Glutamatergic neuron (in vitro differentiated cells): ENCODE measurements at regions not wholly inside any gene's neighbourhood (a gene's known extent, or its start where the extent isn't known, plus 50 kb on each side); places are given as distances from the start of the nearest gene placed in this dataset.

Experiments
- DNase-seq: peaks from one replicate; pipeline ENCODE4 v3.0.0; 2022
- H3K27ac Mint-ChIP-seq: one replicate; pipeline ENCODE4 v1.8.0; 2020; ENCODE audit warnings: mild to moderate bottlenecking, mixed read lengths, inconsistent platforms; ENCODE audit not compliant: unreplicated experiment
- H3K27me3 Mint-ChIP-seq: one replicate; pipeline ENCODE4 v1.8.0; 2020; ENCODE audit warnings: mild to moderate bottlenecking, moderate library complexity, mixed read lengths, inconsistent platforms; ENCODE audit not compliant: unreplicated experiment
- H3K36me3 Mint-ChIP-seq: one replicate; pipeline ENCODE4 v1.8.0; 2020; ENCODE audit warnings: mild to moderate bottlenecking, mixed read lengths, inconsistent platforms; ENCODE audit not compliant: unreplicated experiment
- H3K4me1 Mint-ChIP-seq: one replicate; pipeline ENCODE4 v1.8.0; 2020; ENCODE audit warnings: mild to moderate bottlenecking, low read depth, mixed read lengths, inconsistent platforms; ENCODE audit not compliant: unreplicated experiment
- H3K4me3 Mint-ChIP-seq: one replicate; pipeline ENCODE4 v1.8.0; 2020; ENCODE audit warnings: mild to moderate bottlenecking, mixed read lengths, inconsistent platforms; ENCODE audit not compliant: unreplicated experiment
- H3K9me3 Mint-ChIP-seq: one replicate; pipeline ENCODE4 v1.8.0; 2020; ENCODE audit warnings: mild to moderate bottlenecking, moderate library complexity, mixed read lengths, inconsistent platforms; ENCODE audit not compliant: unreplicated experiment
- CTCF ChIP-seq: fragments of 200-600 bp; sonication (generic); IDR thresholded peaks from one replicate; pipeline ENCODE4 v1.5.0; 2021; ENCODE audit not compliant: partially characterized antibody, unreplicated experiment

GRCh38 chr10:33725430-33725829 is 391.0 kb upstream of the NRP1 start:
- H3K36me3 Mint-ChIP-seq: peaks cover 8% of the 10 kb centered on the region
- H3K4me3 Mint-ChIP-seq: no peak overlapping the region
- peaks cover 4% of the 10 kb centered on the region for H3K27me3 Mint-ChIP-seq
- TF ChIP-seq CTCF: no peak
- H3K4me1 Mint-ChIP-seq: peaks cover 3% of the 10 kb centered on the region
- peaks cover 5% of the 10 kb centered on the region for H3K9me3 Mint-ChIP-seq
- no peak overlapping the region for H3K27ac Mint-ChIP-seq
- DNase-seq: no peak

GRCh38 chr10:33723181-33723580 is 388.7 kb upstream of the NRP1 start:
- no peak for TF ChIP-seq CTCF
- Mint-ChIP-seq H3K9me3 (peaks cover 2% of the 10 kb centered on the region), H3K36me3 (peaks cover 4% of the 10 kb centered on the region), H3K4me3 (no peak overlapping the region), H3K27ac (no peak overlapping the region), H3K4me1 (peaks cover 7% of the 10 kb centered on the region), H3K27me3 (peaks cover 4% of the 10 kb centered on the region)
- DNase-seq: no peak

- TF ChIP-seq CTCF: no peak
- peaks cover 4% of the 10 kb centered on the region for H3K27me3 Mint-ChIP-seq
- peaks cover 2% of the 10 kb centered on the region for H3K9me3 Mint-ChIP-seq
- no peak for DNase-seq
- H3K36me3 Mint-ChIP-seq: peaks cover 4% of the 10 kb centered on the region
- H3K4me1 Mint-ChIP-seq: peaks cover 7% of the 10 kb centered on the region
- no peak overlapping the region for H3K27ac Mint-ChIP-seq
- no peak overlapping the region for H3K4me3 Mint-ChIP-seq
Measured at GRCh38 chr10:33722067-33722466, 387.6 kb upstream of the NRP1 start.

GRCh38 chr10:33721509-33721908 is 387.0 kb upstream of the NRP1 start:
- no peak for DNase-seq
- peaks cover 2% of the 10 kb centered on the region for H3K9me3 Mint-ChIP-seq
- TF ChIP-seq CTCF: no peak
- H3K36me3 Mint-ChIP-seq: peaks cover 4% of the 10 kb centered on the region
- no peak overlapping the region for H3K27ac Mint-ChIP-seq
- H3K4me1 Mint-ChIP-seq: peaks cover 7% of the 10 kb centered on the region
- H3K27me3 Mint-ChIP-seq: peaks cover 2% of the 10 kb centered on the region
- H3K4me3 Mint-ChIP-seq: no peak overlapping the region

GRCh38 chr10:33720161-33720560 is 385.7 kb upstream of the NRP1 start:
- Mint-ChIP-seq H3K9me3 (peaks cover 2% of the 10 kb centered on the region), H3K4me1 (peaks cover 16% of the 10 kb centered on the region), H3K27me3 (peaks cover 2% of the 10 kb centered on the region), H3K27ac (no peak overlapping the region), H3K36me3 (peaks cover 4% of the 10 kb centered on the region), H3K4me3 (no peak overlapping the region)
- no peak for DNase-seq
- TF ChIP-seq CTCF: no peak
